NOMO-1 treated with DMSO at 0.1 percent for 48 hours (cell line): ENCODE measurements at regions not wholly inside any gene's neighbourhood (a gene's known extent, or its start where the extent isn't known, plus 50 kb on each side); places are given as distances from the start of the nearest gene placed in this dataset.
A peak's percentile ranks its signal among the peaks of the same experiment; 100 is the strongest.
"Not testable (repeated sequence)": the region's sequence is repeated elsewhere in the genome, so short reads cannot be mapped to it uniquely, and the experiment has no call there.

ENCODE experiments used
- DNase-seq: peaks from one replicate; lab custom pipeline; 2025; ENCODE audit not compliant: unreplicated experiment; lab: John Stamatoyannopoulos, UW

DNA sequence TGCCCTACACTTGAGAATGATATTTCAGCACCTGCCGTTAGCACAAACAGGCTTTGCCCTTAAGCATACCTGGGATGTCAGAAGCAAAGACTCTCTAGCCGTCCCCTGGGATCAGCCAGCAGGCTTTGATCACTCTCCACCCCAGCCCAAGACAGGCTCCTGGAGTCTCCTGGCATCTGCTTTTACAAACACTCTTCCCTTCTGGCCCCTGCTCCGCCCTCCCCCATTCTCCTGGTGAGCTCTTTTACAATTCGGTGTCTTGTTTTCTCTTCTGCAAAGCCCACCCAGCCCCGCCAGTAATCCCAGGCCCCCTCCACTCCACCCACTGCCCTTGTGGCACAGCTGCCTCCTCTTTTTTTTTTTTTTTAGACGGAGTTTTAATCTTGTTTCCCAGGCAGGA is 50.4 kb downstream of the KATNIP start:
- DNase-seq: no peak

DNA sequence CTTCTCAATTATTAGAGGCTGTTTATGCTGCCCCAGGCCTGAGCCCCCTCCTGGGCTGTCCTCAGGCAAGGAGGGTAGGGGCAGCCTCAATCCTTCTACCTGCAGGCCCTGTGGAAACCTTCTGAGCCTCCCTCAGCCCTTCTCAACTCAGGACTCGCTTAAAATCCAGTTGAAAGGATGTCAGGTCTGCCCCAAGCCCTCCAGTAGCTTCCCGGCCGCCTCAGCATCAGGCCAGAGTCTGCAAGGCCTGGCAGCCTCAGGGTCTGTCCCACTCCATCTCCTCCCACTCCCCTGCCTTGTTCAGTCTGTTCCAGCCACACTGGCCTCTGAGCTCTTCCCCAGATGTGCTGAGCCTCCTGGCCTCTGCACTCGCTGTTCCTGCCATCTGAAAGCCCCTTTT is 52.2 kb downstream of the KATNIP start:
- no peak for DNase-seq

GRCh38 chr16:27605500-27606106 is 55.7 kb downstream of the KATNIP start:
- peak; percentile 26 for DNase-seq

DNA sequence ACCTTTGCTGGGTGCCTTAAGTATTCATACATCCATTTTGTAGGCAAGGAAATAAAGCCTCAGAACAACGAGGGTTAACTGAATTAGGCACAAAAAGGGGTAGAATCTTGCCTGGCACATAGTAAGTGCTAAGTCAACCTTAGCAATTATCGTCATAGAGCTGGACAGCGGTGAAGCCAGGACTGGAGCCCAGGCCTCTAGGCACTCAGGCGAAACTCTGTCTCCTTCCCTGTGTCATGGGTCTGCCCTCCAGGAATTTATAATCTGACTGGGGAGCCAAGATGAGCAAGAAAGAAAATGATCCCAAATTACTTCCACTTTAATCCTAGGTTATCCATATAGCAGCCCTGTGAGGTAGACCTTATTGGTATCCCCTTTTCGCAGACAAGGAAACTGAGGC is 61.4 kb downstream of the KATNIP start:
- no peak for DNase-seq

DNA sequence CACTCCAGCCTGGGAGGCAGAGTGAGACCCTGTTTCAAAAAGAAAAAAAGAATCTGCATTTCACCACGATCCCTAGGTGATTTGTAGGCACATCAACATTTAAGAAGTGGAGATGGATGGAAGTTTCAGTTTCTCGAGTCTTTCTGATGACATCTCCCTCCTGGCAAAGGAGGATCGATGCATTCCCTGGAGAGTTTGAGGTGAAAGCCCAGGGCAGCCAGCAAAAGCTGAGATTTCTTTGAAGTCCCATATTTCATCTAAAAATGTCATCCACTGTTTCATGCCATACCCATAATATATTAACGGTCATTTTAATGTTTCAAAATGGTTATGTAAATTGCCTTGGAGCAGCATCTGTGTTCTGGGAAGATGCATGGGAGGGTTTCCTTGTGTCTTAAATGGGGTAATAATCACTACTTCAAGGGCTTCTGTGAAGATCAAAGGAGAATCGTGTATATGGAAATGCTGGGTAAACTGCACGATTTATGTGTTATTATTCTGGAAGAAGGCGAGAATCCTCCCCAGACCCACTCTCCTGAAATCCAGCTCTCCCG is 63.4 kb downstream of the KATNIP start:
- DNase-seq: no peak

DNA sequence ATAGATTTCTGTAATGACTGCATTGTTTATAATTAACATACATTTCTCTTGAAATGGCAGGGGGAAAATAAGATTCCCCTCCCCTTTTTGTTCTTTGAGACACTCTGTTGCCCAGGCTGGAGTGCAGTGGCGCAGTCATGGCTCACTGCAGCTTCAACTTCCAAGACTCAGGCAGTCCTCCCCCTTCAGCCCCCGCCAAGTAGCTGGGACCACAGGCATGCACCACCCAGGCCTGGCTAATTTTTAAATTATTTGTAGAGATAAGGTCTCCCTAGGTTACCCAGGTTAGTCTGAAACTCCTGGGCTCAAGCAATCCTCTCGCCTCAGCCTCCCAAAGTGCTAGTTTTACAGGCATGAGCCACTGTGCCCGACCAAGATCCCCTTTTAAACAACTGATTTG is 67.7 kb downstream of the KATNIP start:
- no peak for DNase-seq

DNA sequence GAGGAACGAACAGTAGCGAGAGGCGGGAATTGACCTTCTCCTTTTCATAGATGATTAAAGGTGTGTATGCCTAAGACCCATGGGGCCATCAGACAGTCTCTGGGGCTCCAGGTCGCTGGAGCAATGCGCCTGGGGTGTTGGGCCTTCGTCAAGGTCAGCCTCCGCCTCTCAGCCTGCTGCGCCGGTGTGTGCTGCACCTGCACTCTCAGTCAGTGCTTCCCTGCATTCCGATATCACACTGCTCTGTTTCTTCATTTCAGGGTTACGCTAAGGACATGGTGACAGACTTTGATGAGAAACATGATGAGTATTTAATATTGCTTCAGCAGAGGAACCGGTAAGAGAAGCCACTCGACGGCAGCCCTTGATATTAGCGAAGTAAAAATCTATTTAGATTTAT is 68.2 kb downstream of the KATNIP start:
- DNase-seq: no peak

GRCh38 chr16:27618606-27619327 is 68.8 kb downstream of the KATNIP start:
- DNase-seq: no peak

- DNase-seq: no peak
Observed at GRCh38 chr16:27620541-27620940, 70.6 kb downstream of the KATNIP start.

- DNase-seq: no peak
Observed at GRCh38 chr16:27624154-27625049, 74.5 kb downstream of the KATNIP start.

- DNase-seq: no peak
Observed at GRCh38 chr16:27625050-27625697, 75.2 kb downstream of the KATNIP start.

- no peak for DNase-seq
Observed at GRCh38 chr16:27627136-27627535, 77.2 kb downstream of the KATNIP start.

DNA sequence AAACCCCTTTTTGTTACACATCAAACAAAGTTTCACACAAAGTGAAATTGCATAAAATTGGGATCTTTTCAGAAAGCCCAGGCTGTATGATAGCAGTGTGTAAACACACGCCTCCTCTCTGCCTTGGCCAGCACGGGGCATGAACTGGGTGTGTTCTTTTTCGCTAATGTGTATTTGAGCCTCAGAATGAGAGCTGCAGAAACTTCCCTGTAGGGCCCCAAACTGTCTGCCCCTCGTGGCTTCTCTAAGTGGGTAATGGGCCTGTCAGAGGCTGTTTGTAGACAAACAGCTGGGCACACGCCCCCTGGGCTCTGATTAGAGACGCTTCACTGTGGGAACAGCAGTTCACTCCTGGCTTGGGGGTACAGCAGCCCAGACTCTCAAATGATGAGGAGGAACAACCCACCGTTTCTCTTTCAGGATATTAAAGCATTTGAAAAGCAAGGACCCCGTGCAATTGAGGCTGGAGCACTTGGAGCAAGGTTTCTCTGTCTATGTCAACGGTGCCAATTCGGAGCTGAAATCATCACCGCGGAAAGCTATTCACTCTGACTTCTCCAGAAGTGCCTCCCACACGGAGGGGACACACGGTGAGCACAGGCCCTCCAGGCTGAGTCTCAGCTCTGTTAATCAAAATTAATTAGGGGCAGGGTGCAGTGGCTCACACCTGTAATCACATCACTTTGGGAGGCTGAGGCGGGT is 78.4 kb downstream of the KATNIP start:
- no peak for DNase-seq

DNA sequence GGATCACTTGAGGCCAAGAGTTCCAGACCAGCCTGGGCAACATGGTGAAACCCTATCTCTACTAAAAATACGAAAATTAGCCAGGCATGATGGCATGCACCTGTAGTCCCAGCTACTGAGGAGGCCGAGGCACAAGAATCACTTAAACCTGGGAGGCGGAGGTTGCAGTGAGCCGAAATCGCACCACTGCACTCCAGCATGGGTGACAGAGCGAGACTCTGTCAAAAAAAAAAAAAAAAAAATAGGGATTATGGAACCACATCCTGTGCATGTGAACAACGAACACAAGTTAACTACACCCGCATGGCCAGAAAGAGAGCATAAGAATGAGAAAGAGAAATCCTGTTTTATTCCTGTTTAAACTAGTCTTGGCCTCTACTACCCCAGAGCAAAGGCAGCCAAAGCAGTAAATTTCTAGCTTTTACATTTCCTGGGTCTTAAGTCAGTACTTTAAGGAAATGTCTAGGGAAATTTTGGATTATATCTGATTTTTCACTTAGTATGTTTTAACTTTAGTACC is 79.1 kb downstream of the KATNIP start:
- DNase-seq: not testable (repeated sequence)

- no peak for DNase-seq
Observed at GRCh38 chr16:27632216-27632615, 82.3 kb downstream of the KATNIP start.

DNA sequence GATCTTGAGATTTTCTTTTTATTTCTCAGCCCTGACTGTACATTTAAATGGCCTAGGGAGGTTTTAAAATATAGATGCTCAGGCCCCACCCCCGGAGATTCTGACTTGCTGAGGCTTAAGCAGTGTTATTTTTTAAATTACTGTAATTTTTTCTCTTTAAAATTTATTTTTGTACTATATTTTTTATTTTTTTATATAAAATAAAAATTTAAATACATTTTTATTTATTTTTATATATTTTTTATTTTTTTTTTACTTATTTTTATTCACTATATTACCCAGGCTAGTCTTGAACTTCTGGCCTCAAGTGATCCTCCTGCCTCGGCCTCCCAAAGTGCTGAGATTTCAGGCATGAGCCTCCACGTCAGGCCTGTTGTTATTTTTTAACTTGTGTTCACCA is 83.3 kb downstream of the KATNIP start:
- DNase-seq: no peak

DNA sequence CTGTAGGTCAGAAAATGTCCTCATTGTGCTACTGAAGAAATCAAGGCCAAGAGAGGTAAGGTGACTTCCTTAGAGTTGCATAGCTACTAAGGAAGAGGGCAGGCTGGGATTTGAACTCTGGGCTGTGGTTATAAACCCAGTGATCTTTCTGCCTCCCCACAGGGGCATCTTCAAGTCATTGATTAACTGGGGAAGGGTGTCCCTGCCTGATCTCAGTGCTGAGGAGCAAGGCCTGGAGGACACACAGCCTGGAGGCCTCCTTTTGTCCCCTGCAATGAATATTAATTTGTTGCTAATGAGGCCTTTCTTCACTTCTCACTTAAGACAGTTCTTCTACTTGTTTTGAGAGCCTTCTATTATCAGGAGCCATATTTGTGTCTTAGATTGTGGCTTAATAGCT is 83.8 kb downstream of the KATNIP start:
- no peak for DNase-seq

DNA sequence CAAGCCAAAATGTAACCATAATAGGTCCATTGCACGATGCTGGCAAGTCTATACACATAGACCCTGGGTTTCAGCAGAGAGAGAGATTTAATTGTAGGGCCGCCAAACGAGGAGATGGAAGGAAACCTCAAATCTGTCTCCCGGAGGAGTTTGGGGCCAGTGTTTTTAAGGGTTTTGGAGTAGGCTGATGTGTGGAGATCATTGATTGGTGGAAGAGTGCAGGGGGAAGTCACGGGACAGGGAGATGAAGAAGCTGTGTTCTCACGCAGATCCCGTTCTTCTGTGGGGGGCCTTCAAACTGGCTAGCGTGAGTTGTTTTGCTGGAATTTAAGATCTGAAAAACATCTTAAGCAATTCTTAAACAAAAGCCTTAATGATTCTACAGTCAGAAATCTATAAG is 84.8 kb downstream of the KATNIP start:
- no peak for DNase-seq

GRCh38 chr16:27636453-27637240 is 86.7 kb downstream of the KATNIP start:
- DNase-seq: no peak
